Esophagus muscularis mucosa (tissue), 4 donors: ENCODE measurements at regions not wholly inside any gene's neighbourhood (a gene's known extent, or its start where the extent isn't known, plus 50 kb on each side); places are given as distances from the start of the nearest gene placed in this dataset.

ENCODE experiments used
- DNase-seq: peaks from one replicate; pipeline ENCODE4 v3.0.0-alpha.2; 2017; ENCODE audit errors: extremely low spot score
- H3K27ac ChIP-seq, 4 donors: fragments of 200-600 bp; sonication (generic); replicated peaks in 1 of 4; 1 replicate in 3 of 4; 2 replicates in 1 of 4; pipeline ENCODE4 v1.5.1; 2016 to 2019; ENCODE audit warnings: mild to moderate bottlenecking in 1 of 4
- H3K27me3 ChIP-seq, 4 donors: fragments of 200-600 bp; sonication (generic); one replicate each; pipeline versions ENCODE4 v1.5.1 to v1.6.0; 2016 to 2019
- H3K36me3 ChIP-seq, 4 donors: fragments of 200-600 bp; sonication (generic); one replicate each; pipeline ENCODE4 v1.5.1; 2016 to 2019
- H3K4me1 ChIP-seq, 4 donors: fragments of 200-600 bp; sonication (generic); one replicate each; pipeline ENCODE4 v1.5.1; 2016 to 2019
- H3K4me3 ChIP-seq, 4 donors: fragments of 200-600 bp; sonication (generic); 1 replicate in 2 of 4; 2 replicates in 2 of 4; pipeline ENCODE4 v1.5.1; 2016 to 2019; ENCODE audit warnings: mild to moderate bottlenecking in 4 of 4, moderate library complexity in 1 of 4
- H3K9me3 ChIP-seq, 4 donors: fragments of 200-600 bp; sonication (generic); 1 replicate in 3 of 4; 2 replicates in 1 of 4; pipeline ENCODE4 v1.5.1; 2016 to 2019
- EP300 ChIP-seq: sonication (generic); formaldehyde crosslinking; IDR thresholded peaks from one replicate; pipeline ENCODE4 v1.6.1; 2017; ENCODE audit warnings: antibody characterized with exemption
- POLR2A ChIP-seq: fragments of 450-650 bp; IDR thresholded peaks from one replicate; pipeline ENCODE4 v1.6.1; 2017; ENCODE audit warnings: antibody characterized with exemption, moderate library complexity, mild to moderate bottlenecking, low read depth
- POLR2AphosphoS5 ChIP-seq, 2 donors: sonication (generic); formaldehyde crosslinking; IDR thresholded peaks; one replicate each; pipeline ENCODE4 v1.6.1; 2017; ENCODE audit warnings: antibody characterized with exemption in 2 of 2
- WGBS: methylation state at CpG from one replicate; pipeline ENCODE4 v1.1.5; 2018; 5-methylcytosine and 5-hydroxymethylcytosine counted together
- intact Hi-C: fragments of 100-400 bp; cut with DNase I; formaldehyde crosslinking; loops from one replicate; pipeline ENCODE4 v1.15.1; 2023
- TF ChIP-seq, protein P1 (sequence below), 3 experiments: fragments of 200-600 bp in 2 of 3; fragments of 450-650 bp in 1 of 3; sonication (generic) in 2 of 3; IDR thresholded peaks; one replicate each; pipeline ENCODE4 v1.5.1; 2017 to 2019; ENCODE audit warnings: antibody characterized with exemption in 3 of 3, mild to moderate bottlenecking in 2 of 3, moderate library complexity in 1 of 3

DNA sequence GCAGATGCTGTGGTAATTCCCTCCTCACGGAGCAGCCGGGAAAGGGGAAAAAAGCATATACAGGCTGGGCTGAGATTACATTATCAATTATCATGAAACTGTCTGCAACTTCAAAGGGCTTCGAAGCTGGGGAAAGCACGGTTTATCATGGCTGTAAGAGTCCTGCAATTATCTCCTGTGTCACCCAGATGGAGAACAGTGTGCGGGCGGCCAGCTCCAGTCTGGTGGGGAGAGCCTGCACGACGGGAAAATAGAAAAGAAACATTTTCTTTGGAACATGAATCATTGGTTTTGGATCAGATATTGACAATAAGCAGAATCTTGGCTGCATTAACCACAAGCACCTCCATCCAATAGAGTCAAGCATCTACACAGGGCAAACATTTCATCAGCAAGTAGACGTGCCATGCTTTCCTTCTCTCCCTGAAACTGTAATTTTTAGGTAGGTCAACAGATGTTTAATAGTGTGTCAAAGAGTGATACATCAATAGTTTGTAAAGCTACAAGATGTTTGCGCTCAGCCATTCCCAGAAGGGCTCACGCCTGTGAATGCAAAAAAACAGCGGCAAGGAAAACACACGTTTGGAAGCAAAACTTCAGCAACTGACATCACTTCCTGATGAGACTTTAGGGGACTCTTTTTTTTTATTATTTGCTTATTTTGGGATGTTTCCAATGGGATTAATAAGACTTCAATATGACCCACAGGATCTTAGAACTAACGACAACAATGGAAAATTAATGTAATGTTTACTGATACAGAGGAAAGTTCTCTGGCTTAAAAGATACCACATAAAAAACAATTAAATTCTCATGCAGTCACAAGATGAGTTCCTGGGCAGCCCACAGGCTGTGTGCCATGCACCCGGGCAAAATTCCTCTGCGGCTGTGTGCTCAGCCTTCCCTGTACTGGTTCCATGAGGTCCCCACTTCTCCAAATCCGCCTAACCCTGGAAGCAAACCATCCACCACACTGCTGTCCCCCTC lies 111.0 kb upstream of the SALL3 start:
- Histone ChIP-seq H3K4me1 (no peaks in the 10 kb centered on the region), H3K9me3 (no peaks in the 10 kb centered on the region), H3K27ac (no peak overlapping the region), H3K36me3 (no peaks in the 10 kb centered on the region), H3K4me3 (no peak overlapping the region), H3K27me3 (peaks cover 0 to 13% (median 0%) of the 10 kb centered on the region in 4 donors)
- no peak for DNase-seq
- 45% methylated on average over 17 of the region's 17 CpGs for WGBS
- intact Hi-C loops: no loop called here
- no peak for TF ChIP-seq EP300
- TF ChIP-seq, protein P1, sequence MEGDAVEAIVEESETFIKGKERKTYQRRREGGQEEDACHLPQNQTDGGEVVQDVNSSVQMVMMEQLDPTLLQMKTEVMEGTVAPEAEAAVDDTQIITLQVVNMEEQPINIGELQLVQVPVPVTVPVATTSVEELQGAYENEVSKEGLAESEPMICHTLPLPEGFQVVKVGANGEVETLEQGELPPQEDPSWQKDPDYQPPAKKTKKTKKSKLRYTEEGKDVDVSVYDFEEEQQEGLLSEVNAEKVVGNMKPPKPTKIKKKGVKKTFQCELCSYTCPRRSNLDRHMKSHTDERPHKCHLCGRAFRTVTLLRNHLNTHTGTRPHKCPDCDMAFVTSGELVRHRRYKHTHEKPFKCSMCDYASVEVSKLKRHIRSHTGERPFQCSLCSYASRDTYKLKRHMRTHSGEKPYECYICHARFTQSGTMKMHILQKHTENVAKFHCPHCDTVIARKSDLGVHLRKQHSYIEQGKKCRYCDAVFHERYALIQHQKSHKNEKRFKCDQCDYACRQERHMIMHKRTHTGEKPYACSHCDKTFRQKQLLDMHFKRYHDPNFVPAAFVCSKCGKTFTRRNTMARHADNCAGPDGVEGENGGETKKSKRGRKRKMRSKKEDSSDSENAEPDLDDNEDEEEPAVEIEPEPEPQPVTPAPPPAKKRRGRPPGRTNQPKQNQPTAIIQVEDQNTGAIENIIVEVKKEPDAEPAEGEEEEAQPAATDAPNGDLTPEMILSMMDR (IDR thresholded peaks at IDR 0.05): no peak
- no peak for TF ChIP-seq POLR2A
- TF ChIP-seq POLR2AphosphoS5 (IDR thresholded peaks at IDR 0.05): no peak

DNA sequence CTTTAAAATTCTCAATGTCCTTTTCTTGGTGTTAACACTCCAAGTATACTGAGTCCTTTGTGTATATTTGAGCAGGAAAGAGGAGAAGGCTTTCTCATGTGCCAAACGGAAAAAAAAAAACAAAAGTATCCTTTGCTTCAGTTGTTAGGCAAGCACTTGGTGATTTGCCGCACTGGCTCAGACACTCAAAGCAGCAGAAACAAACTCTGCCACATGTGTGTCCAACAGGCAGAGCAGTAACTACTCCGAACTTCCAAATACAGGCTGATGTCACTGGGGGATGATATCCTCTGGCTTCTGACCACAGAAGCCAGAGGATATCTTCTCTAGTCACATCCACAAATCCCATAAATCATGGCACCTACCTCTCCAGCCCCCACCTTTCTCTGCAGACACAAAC lies 108.0 kb upstream of the SALL3 start:
- TF ChIP-seq POLR2A (no peak), POLR2AphosphoS5 (IDR thresholded peaks at IDR 0.05) (no peak), EP300 (no peak)
- TF ChIP-seq, protein P1 (IDR thresholded peaks at IDR 0.05): no peak
- Histone ChIP-seq H3K27me3 (peaks cover 0 to 20% (median 0%) of the 10 kb centered on the region in 4 donors), H3K27ac (no peak overlapping the region), H3K36me3 (no peaks in the 10 kb centered on the region), H3K4me3 (no peak overlapping the region), H3K9me3 (no peaks in the 10 kb centered on the region), H3K4me1 (no peaks in the 10 kb centered on the region)
- intact Hi-C loops: no loop called here
- peak; percentile 83 for DNase-seq
- 36% methylated on average over 3 of the region's 3 CpGs for WGBS

DNA sequence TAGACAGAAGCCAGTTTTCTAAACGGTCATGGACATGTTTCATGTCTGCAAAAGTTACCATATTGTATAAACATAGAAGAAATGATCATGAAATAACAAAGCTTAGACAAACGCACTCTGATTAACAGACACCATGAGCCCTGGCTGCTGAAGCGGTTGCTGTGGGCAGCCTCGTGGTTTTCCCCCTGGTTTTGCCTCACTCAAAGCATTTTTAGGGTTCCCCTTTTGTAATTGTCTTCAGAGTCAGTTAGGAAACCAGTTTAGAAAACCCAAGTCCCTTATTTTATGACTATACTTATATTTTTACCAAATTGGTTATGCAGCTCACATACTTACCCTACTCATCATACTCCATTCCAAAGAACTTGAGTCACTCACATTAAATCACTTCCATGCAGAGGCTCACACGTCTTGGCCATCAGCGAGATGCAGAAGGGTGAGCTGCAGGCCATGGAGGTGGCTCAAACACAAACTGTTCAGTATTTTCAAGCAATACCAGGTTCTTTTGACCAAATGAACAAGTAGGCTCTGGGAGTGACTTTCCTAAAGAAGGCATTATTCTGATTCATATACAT lies 105.6 kb upstream of the SALL3 start:
- peak; percentile 55 for DNase-seq
- intact Hi-C loops: no loop called here
- no peak overlapping the region for H3K4me3 ChIP-seq
- WGBS: 65% methylated on average over 6 of the region's 6 CpGs
- H3K9me3 ChIP-seq: no peaks in the 10 kb centered on the region
- no peaks in the 10 kb centered on the region for H3K36me3 ChIP-seq
- peaks cover 0 to 20% (median 0%) of the 10 kb centered on the region in 4 donors for H3K27me3 ChIP-seq
- no peaks in the 10 kb centered on the region for H3K4me1 ChIP-seq
- TF ChIP-seq POLR2AphosphoS5 (IDR thresholded peaks at IDR 0.05): no peak
- TF ChIP-seq EP300: no peak
- TF ChIP-seq, protein P1 (IDR thresholded peaks at IDR 0.05): no peak
- no peak for TF ChIP-seq POLR2A
- H3K27ac ChIP-seq: no peak overlapping the region

DNA sequence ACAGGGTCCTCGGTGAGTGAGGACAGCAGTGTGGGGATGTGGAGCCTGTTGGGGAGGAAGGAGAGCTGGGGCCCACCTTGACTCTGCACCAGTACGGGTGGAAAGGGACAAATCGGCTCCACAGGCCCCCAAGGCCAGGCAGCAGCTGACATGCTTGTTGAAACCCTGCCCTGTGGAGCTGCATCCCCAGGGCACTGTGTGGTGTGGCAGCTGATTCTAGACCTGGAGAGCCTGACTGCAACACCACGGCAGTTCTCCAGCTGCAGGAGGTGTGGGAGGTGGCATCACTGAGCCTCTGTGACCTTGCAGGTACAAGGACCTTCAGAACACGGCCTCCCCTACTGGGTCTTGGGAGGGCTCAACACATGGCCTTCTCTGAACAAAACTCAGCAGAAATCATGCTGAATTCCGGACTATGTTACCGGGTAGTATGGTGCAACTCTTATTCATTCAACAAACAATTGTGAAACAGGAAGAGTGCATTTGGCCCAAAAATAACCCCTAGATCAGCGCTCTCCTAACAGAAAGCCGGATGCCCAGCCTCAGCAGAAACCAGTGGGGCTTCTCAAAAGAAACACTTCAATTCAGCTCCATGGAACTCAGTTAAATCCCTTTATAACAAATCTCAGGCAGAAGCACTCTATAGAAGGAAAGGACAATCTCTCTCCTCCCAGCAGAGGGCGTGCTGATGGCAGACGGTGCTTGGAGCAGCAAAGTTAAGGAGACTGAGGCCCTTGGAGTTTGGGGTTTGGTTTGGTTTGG lies 104.4 kb upstream of the SALL3 start:
- intact Hi-C loops: no loop called here
- 56% methylated on average over 8 of the region's 11 CpGs for WGBS
- H3K36me3 ChIP-seq: no peaks in the 10 kb centered on the region

More for the DNA sequence above, 104.4 kb upstream of the SALL3 start:
- Histone ChIP-seq H3K27ac (no peak overlapping the region), H3K27me3 (peaks cover 0 to 20% (median 0%) of the 10 kb centered on the region in 4 donors), H3K9me3 (no peaks in the 10 kb centered on the region), H3K4me1 (no peaks in the 10 kb centered on the region), H3K4me3 (no peak overlapping the region)
- TF ChIP-seq POLR2A: no peak
- TF ChIP-seq, protein P1 (IDR thresholded peaks at IDR 0.05): peak in 2 of 3 experiments; percentile 11 to 41
- no peak for TF ChIP-seq POLR2AphosphoS5 (IDR thresholded peaks at IDR 0.05)
- TF ChIP-seq EP300: no peak
- DNase-seq: peak; percentile 80
